Adrenal gland (tissue), 9 donors: ENCODE measurements at regions not wholly inside any gene's neighbourhood (a gene's known extent, or its start where the extent isn't known, plus 50 kb on each side); places are given as distances from the start of the nearest gene placed in this dataset.

Experiments used
- DNase-seq, 7 donors: peaks; one replicate each; pipeline ENCODE4 v3.0.0-alpha.2; 2019 to 2020
- H3K27ac ChIP-seq, 5 donors: fragments of 200-600 bp; sonication (generic) in 4 of 5; 1 replicate in 3 of 5; 2 replicates in 2 of 5; pipeline versions ENCODE4 v1.5.1 to v1.8.0; 2016 to 2020; ENCODE audit warnings: mild to moderate bottlenecking in 1 of 5
- H3K27me3 ChIP-seq: fragments of 200-600 bp; 2 replicates; pipeline ENCODE4 v1.8.0; 2021
- H3K36me3 ChIP-seq, 2 donors: fragments of 200-600 bp; replicated peaks in 1 of 2; 1 replicate in 1 of 2; 2 replicates in 1 of 2; pipeline versions ENCODE4 v1.5.1 to v1.8.0; 2018 to 2022
- H3K4me1 ChIP-seq, 2 donors: fragments of 200-600 bp; replicated peaks in 1 of 2; 1 replicate in 1 of 2; 2 replicates in 1 of 2; pipeline versions ENCODE4 v1.5.1 to v1.8.0; 2018 to 2021
- H3K4me3 ChIP-seq, 4 donors: fragments of 200-600 bp; sonication (generic) in 3 of 4; one replicate each; pipeline ENCODE4 v1.5.1; 2016 to 2018
- H3K9me3 ChIP-seq, 3 donors: fragments of 200-600 bp; sonication (generic) in 1 of 3; replicated peaks in 1 of 3; 1 replicate in 2 of 3; 2 replicates in 1 of 3; pipeline versions ENCODE4 v1.5.1 to v1.8.0; 2016 to 2021
- POLR2A ChIP-seq, 2 donors: fragments of 450-650 bp; IDR thresholded peaks; one replicate each; pipeline ENCODE4 v1.6.1; 2017; ENCODE audit warnings: antibody characterized with exemption in 2 of 2, mild to moderate bottlenecking in 2 of 2, moderate library complexity in 1 of 2
- WGBS, 4 donors: extraction: QIAGEN DNeasy Blood & Tissue Kit in 2 of 4; methylation state at CpG; one replicate each; pipeline versions ENCODE4 v1.1.5 to v1.1.7; 2013 to 2017; 5-methylcytosine and 5-hydroxymethylcytosine counted together
- intact Hi-C, 2 donors: fragments of 100-400 bp; cut with DNase I; formaldehyde crosslinking; loops; one replicate each; pipeline versions ENCODE4 v1.14.1 to v1.15.0; 2022 to 2023
- TF ChIP-seq, protein P1 (sequence below), 6 experiments: fragments of 450-650 bp in 4 of 6; fragments of 200-600 bp in 2 of 6; sonication (generic) in 1 of 6; IDR thresholded peaks; 1 replicate in 5 of 6; 2 replicates in 1 of 6; pipeline versions ENCODE4 v1.5.1 to v1.8.0; 2016 to 2021; ENCODE audit warnings: antibody characterized with exemption in 6 of 6, mild to moderate bottlenecking in 2 of 6, moderate library complexity in 1 of 6
- donor health status: healthy with polysubstance abuse.
- donor health status: Bipolar disorder and iron deficiency.
- donor health status: DM: yes; HTN: yes; CAD: no.
- donor health status: DM: no; HTN: no; CAD: no.
- donor health status: DM: no; HTN: no; CAD: no.

GRCh38 chrX:20712811-20713210 lies 446.1 kb upstream of the RPS6KA3 start:
- no peak overlapping the region for H3K27ac ChIP-seq
- no peaks in the 10 kb centered on the region for H3K4me1 ChIP-seq
- 0 to 31% (median 27%) methylated on average over 1 of the region's 1 CpG for WGBS, 4 donors
- H3K9me3 ChIP-seq = no peaks in the 10 kb centered on the region
- H3K36me3 ChIP-seq = no peaks in the 10 kb centered on the region
- intact Hi-C loops = no loop called here
- H3K27me3 ChIP-seq = no peaks in the 10 kb centered on the region
- DNase-seq = peak in 2 of 7 donors; percentile 19
- TF ChIP-seq POLR2A (IDR thresholded peaks at IDR 0.05) = no peak
- TF ChIP-seq, protein P1, sequence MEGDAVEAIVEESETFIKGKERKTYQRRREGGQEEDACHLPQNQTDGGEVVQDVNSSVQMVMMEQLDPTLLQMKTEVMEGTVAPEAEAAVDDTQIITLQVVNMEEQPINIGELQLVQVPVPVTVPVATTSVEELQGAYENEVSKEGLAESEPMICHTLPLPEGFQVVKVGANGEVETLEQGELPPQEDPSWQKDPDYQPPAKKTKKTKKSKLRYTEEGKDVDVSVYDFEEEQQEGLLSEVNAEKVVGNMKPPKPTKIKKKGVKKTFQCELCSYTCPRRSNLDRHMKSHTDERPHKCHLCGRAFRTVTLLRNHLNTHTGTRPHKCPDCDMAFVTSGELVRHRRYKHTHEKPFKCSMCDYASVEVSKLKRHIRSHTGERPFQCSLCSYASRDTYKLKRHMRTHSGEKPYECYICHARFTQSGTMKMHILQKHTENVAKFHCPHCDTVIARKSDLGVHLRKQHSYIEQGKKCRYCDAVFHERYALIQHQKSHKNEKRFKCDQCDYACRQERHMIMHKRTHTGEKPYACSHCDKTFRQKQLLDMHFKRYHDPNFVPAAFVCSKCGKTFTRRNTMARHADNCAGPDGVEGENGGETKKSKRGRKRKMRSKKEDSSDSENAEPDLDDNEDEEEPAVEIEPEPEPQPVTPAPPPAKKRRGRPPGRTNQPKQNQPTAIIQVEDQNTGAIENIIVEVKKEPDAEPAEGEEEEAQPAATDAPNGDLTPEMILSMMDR (IDR thresholded peaks at IDR 0.05) = no peak
- H3K4me3 ChIP-seq = no peak overlapping the region

GRCh38 chrX:20711366-20711765 lies 444.7 kb upstream of the RPS6KA3 start:
- no peaks in the 10 kb centered on the region for H3K4me1 ChIP-seq
- no peak for TF ChIP-seq POLR2A (IDR thresholded peaks at IDR 0.05)
- TF ChIP-seq, protein P1 (IDR thresholded peaks at IDR 0.05) = no peak
- no peak overlapping the region for H3K4me3 ChIP-seq
- H3K9me3 ChIP-seq = no peaks in the 10 kb centered on the region
- H3K27me3 ChIP-seq = no peaks in the 10 kb centered on the region
- no peak overlapping the region for H3K27ac ChIP-seq
- H3K36me3 ChIP-seq = no peaks in the 10 kb centered on the region
- intact Hi-C loops = no loop called here
- 51 to 73% (median 61%) methylated on average over 3 of the region's 3 CpGs for WGBS, 4 donors
- no peak for DNase-seq

DNA sequence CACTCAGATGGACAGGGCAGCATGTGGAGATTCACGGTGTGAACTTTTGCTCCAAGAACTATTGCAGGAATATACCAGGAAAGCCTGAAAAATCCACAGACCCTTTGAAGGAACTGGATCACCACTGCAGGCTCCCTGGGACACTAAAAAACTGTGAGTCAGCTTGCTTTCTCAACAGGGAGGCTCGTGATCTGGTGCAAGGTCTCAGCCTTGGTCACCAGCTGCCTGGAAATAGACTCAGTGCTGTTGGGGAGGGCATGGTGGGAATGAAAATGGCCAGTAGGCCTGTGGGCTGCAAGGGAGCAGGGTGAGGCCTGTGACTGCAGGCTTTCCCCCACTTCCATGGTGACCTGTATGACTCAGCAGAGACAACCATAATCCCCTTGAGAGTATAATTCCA lies 426.4 kb upstream of the RPS6KA3 start:
- H3K9me3 ChIP-seq = no peaks in the 10 kb centered on the region
- WGBS, 4 donors = 41 to 60% (median 55%) methylated on average over 1 to 2 of the region's 2 CpGs
- H3K27ac ChIP-seq = no peak overlapping the region
- H3K4me3 ChIP-seq = no peak overlapping the region
- DNase-seq = peak in 6 of 7 donors; percentile 28 to 56 (median 46)
- no peaks in the 10 kb centered on the region for H3K27me3 ChIP-seq
- no peaks in the 10 kb centered on the region for H3K36me3 ChIP-seq
- intact Hi-C loops = no loop called here
- no peaks in the 10 kb centered on the region for H3K4me1 ChIP-seq
- no peak for TF ChIP-seq POLR2A (IDR thresholded peaks at IDR 0.05)
- TF ChIP-seq, protein P1 (IDR thresholded peaks at IDR 0.05) = no peak

GRCh38 chrX:20686256-20686655 lies 419.5 kb upstream of the RPS6KA3 start:
- no peak for DNase-seq
- TF ChIP-seq, protein P1 (IDR thresholded peaks at IDR 0.05) = no peak
- TF ChIP-seq POLR2A (IDR thresholded peaks at IDR 0.05) = no peak
- H3K4me1 ChIP-seq = no peaks in the 10 kb centered on the region
- no peaks in the 10 kb centered on the region for H3K36me3 ChIP-seq
- H3K27ac ChIP-seq = no peak overlapping the region
- H3K27me3 ChIP-seq = peaks cover 7% of the 10 kb centered on the region
- intact Hi-C loops = no loop called here
- H3K9me3 ChIP-seq = no peaks in the 10 kb centered on the region
- 80 to 88% (median 83%) methylated on average over 7 of the region's 7 CpGs for WGBS, 4 donors
- H3K4me3 ChIP-seq = no peak overlapping the region
